ENCODE measurements at regions not wholly inside any gene's neighbourhood (a gene's known extent, or its start where the extent isn't known, plus 50 kb on each side); places are given as distances from the start of the nearest gene placed in this dataset.

DNA sequence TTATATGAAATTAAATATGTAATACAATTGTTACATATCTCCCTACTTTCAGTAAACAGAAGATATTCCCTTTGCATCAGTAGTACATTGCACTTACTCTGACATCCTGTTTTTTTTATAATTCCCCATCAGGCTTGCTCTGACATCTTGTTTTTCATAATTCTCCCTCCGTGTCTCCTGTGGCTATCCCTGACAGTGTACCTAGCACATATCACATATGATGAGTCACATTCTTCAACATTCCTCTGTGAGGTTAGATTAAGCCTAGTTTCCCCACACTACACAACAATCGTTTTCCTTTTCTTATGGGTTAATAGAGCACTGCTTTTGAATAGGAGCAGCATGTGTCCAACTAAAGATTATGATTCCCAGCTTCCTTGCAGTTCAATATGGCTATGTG is 250.6 kb upstream of the NPVF start:
- TF ChIP-seq, protein P1, sequence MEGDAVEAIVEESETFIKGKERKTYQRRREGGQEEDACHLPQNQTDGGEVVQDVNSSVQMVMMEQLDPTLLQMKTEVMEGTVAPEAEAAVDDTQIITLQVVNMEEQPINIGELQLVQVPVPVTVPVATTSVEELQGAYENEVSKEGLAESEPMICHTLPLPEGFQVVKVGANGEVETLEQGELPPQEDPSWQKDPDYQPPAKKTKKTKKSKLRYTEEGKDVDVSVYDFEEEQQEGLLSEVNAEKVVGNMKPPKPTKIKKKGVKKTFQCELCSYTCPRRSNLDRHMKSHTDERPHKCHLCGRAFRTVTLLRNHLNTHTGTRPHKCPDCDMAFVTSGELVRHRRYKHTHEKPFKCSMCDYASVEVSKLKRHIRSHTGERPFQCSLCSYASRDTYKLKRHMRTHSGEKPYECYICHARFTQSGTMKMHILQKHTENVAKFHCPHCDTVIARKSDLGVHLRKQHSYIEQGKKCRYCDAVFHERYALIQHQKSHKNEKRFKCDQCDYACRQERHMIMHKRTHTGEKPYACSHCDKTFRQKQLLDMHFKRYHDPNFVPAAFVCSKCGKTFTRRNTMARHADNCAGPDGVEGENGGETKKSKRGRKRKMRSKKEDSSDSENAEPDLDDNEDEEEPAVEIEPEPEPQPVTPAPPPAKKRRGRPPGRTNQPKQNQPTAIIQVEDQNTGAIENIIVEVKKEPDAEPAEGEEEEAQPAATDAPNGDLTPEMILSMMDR (IDR thresholded peaks at IDR 0.05; ENCODE audit: low read depth, low read length) = no peak
- no peak for TF ChIP-seq EZH2phosphoT487 (IDR thresholded peaks at IDR 0.05; ENCODE audit: low read depth)

All from OCI-LY3 (cell line).